ENCODE measurements at regions not wholly inside any gene's neighbourhood (a gene's known extent, or its start where the extent isn't known, plus 50 kb on each side); places are given as distances from the start of the nearest gene placed in this dataset.
A peak's percentile ranks its signal among the peaks of the same experiment; 100 is the strongest.

GRCh38 chr13:58852076-58852475, 1220.5 kb downstream of the PCDH17 start:
- DNase-seq (ENCODE audit: low spot score): no peak
- peaks cover 16% of the 10 kb centered on the region for H3K4me1 Mint-ChIP-seq (ENCODE audit: low read depth)
- H3K36me3 Mint-ChIP-seq (ENCODE audit: low read depth): no peaks in the 10 kb centered on the region
- no peaks in the 10 kb centered on the region for H3K9me3 Mint-ChIP-seq (ENCODE audit: low read depth)
- no peaks in the 10 kb centered on the region for H3K27me3 Mint-ChIP-seq (ENCODE audit: low read depth)
- TF ChIP-seq CTCF (IDR thresholded peaks at IDR 0.05): no peak
- no peak overlapping the region for H3K4me3 Mint-ChIP-seq (ENCODE audit: unreplicated experiment)
- H3K27ac Mint-ChIP-seq (ENCODE audit: unreplicated experiment): no peak overlapping the region

GRCh38 chr13:58855283-58855682, 1223.7 kb downstream of the PCDH17 start:
- Mint-ChIP-seq H3K9me3 (ENCODE audit: low read depth) (no peaks in the 10 kb centered on the region), H3K27me3 (ENCODE audit: low read depth) (no peaks in the 10 kb centered on the region), H3K36me3 (ENCODE audit: low read depth) (no peaks in the 10 kb centered on the region), H3K4me1 (ENCODE audit: low read depth) (peaks cover 10% of the 10 kb centered on the region), H3K4me3 (ENCODE audit: unreplicated experiment) (no peak overlapping the region), H3K27ac (ENCODE audit: unreplicated experiment) (no peak overlapping the region)
- no peak for DNase-seq (ENCODE audit: low spot score)
- no peak for TF ChIP-seq CTCF (IDR thresholded peaks at IDR 0.05)

- Mint-ChIP-seq H3K27me3 (ENCODE audit: low read depth) (no peaks in the 10 kb centered on the region), H3K36me3 (ENCODE audit: low read depth) (no peaks in the 10 kb centered on the region), H3K27ac (ENCODE audit: unreplicated experiment) (no peak overlapping the region), H3K4me1 (ENCODE audit: low read depth) (peaks cover 5% of the 10 kb centered on the region), H3K9me3 (ENCODE audit: low read depth) (no peaks in the 10 kb centered on the region), H3K4me3 (ENCODE audit: unreplicated experiment) (no peak overlapping the region)
- TF ChIP-seq CTCF (IDR thresholded peaks at IDR 0.05): no peak
- peak; percentile 86 for DNase-seq (ENCODE audit: low spot score)
Measured at GRCh38 chr13:58858870-58859371, 1227.4 kb downstream of the PCDH17 start.

- Mint-ChIP-seq H3K4me1 (ENCODE audit: low read depth) (peaks cover 3% of the 10 kb centered on the region), H3K27ac (ENCODE audit: unreplicated experiment) (no peak overlapping the region), H3K9me3 (ENCODE audit: low read depth) (no peaks in the 10 kb centered on the region), H3K27me3 (ENCODE audit: low read depth) (no peaks in the 10 kb centered on the region), H3K36me3 (ENCODE audit: low read depth) (no peaks in the 10 kb centered on the region), H3K4me3 (ENCODE audit: unreplicated experiment) (no peak overlapping the region)
- DNase-seq (ENCODE audit: low spot score): no peak
- no peak for TF ChIP-seq CTCF (IDR thresholded peaks at IDR 0.05)
Measured at GRCh38 chr13:58865286-58865685, 1233.7 kb downstream of the PCDH17 start.

GRCh38 chr13:58869566-58869965, 1238.0 kb downstream of the PCDH17 start:
- no peaks in the 10 kb centered on the region for H3K27me3 Mint-ChIP-seq (ENCODE audit: low read depth)
- no peaks in the 10 kb centered on the region for H3K36me3 Mint-ChIP-seq (ENCODE audit: low read depth)
- H3K4me1 Mint-ChIP-seq (ENCODE audit: low read depth): peaks cover 3% of the 10 kb centered on the region
- H3K9me3 Mint-ChIP-seq (ENCODE audit: low read depth): peaks cover 2% of the 10 kb centered on the region
- no peak for DNase-seq (ENCODE audit: low spot score)
- TF ChIP-seq CTCF (IDR thresholded peaks at IDR 0.05): no peak
- no peak overlapping the region for H3K27ac Mint-ChIP-seq (ENCODE audit: unreplicated experiment)
- no peak overlapping the region for H3K4me3 Mint-ChIP-seq (ENCODE audit: unreplicated experiment)
